Loucy (cell line): ENCODE measurements at regions not wholly inside any gene's neighbourhood (a gene's known extent, or its start where the extent isn't known, plus 50 kb on each side); places are given as distances from the start of the nearest gene placed in this dataset.

ENCODE experiments used
- H2AFZ ChIP-seq: fragments of 200-600 bp; sonication (generic); 2 replicates; pipeline ENCODE4 v1.6.0; 2016; ENCODE audit warnings: antibody characterized with exemption, mild to moderate bottlenecking, low read length, moderate library complexity
- H3F3A ChIP-seq: fragments of 200-600 bp; 2 replicates; pipeline ENCODE4 v1.6.0; 2016; ENCODE audit warnings: antibody characterized with exemption, low read depth, mild to moderate bottlenecking
- H3K27me3 ChIP-seq: fragments of 200-600 bp; sonication (generic); 2 replicates; pipeline ENCODE4 v1.6.1; 2014; ENCODE audit warnings: low read length, mild to moderate bottlenecking; ENCODE audit not compliant: insufficient read depth, poor library complexity, severe bottlenecking
- H3K36me3 ChIP-seq: fragments of 200-600 bp; sonication (generic); 2 replicates; pipeline ENCODE4 v1.6.1; 2016; ENCODE audit warnings: low read length; ENCODE audit not compliant: insufficient read depth
- H3K4me1 ChIP-seq: fragments of 200-600 bp; sonication (generic); 2 replicates; pipeline ENCODE4 v1.5.1; 2014; ENCODE audit warnings: low read length, mild to moderate bottlenecking; ENCODE audit not compliant: insufficient read depth, poor library complexity, severe bottlenecking
- H3K4me2 ChIP-seq: fragments of 200-600 bp; sonication (generic); 2 replicates; pipeline ENCODE4 v1.6.0; 2014; ENCODE audit warnings: antibody characterized with exemption, low read length, low read depth, mild to moderate bottlenecking; ENCODE audit not compliant: poor library complexity, severe bottlenecking
- H3K4me3 ChIP-seq: fragments of 200-600 bp; sonication (generic); 2 replicates; pipeline ENCODE4 v1.5.1; 2014; ENCODE audit warnings: low read length, mild to moderate bottlenecking, mixed read lengths; ENCODE audit not compliant: poor library complexity, severe bottlenecking
- H3K79me2 ChIP-seq: fragments of 200-600 bp; sonication (generic); 2 replicates; pipeline ENCODE4 v1.6.1; 2014; ENCODE audit warnings: low read length; ENCODE audit not compliant: insufficient read depth
- H3K9ac ChIP-seq: fragments of 200-600 bp; sonication (generic); 2 replicates; pipeline ENCODE4 v1.6.0; 2014; ENCODE audit warnings: mild to moderate bottlenecking, low read depth, low read length, moderate library complexity; ENCODE audit not compliant: poor library complexity, severe bottlenecking
- H3K9me2 ChIP-seq: fragments of 200-600 bp; sonication (generic); replicated peaks from 2 replicates; pipeline ENCODE4 v1.6.1; 2016; ENCODE audit warnings: low read depth, low read length, mixed read lengths
- H3K9me3 ChIP-seq: fragments of 200-600 bp; sonication (generic); 2 replicates; pipeline ENCODE4 v1.6.1; 2014; ENCODE audit warnings: mild to moderate bottlenecking, antibody characterized with exemption, low read length, low read depth; ENCODE audit not compliant: insufficient read depth
- H4K20me1 ChIP-seq: fragments of 200-600 bp; sonication (generic); 2 replicates; pipeline ENCODE4 v1.6.0; 2014; ENCODE audit warnings: antibody characterized with exemption, low read length, mild to moderate bottlenecking; ENCODE audit not compliant: insufficient read depth, poor library complexity, severe bottlenecking
- EZH2phosphoT487 ChIP-seq: fragments of 200-600 bp; IDR thresholded peaks from 2 replicates; pipeline ENCODE4 v1.6.1; 2018; ENCODE audit warnings: antibody characterized with exemption, mild to moderate bottlenecking, moderate library complexity, borderline replicate concordance
- TF ChIP-seq, protein P1 (sequence below): fragments of 200-600 bp; sonication (generic); conservative IDR thresholded peaks from 2 replicates; pipeline ENCODE4 v1.5.1; 2014; ENCODE audit warnings: mild to moderate bottlenecking, antibody characterized with exemption, low read length

DNA sequence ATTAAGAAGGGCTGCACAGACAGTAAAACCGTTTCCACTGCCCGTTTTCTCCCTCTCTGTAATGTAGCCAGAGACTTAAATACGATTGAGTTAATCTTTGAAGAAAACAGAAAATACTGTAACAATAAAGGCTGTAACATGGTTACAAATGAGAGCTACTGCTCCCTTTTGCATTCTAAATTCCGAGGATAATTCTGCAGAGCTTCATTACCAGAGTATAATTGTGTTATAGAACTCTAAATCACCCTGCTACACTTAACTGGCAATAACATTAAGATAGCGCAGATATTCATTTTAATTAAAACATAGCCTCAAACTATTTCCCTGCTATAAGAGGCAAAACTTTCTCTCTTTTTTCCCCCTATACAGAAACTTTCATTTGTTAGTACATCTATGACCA lies 283.7 kb upstream of the BRINP1 start:
- Histone ChIP-seq H3K4me1 (no peaks in the 10 kb centered on the region), H2AFZ (no peak overlapping the region), H3K9me2 (no peaks in the 10 kb centered on the region), H3K9me3 (no peaks in the 10 kb centered on the region; the same call in 1 of the 2 replicates), H3K79me2 (no peaks in the 10 kb centered on the region), H3K36me3 (no peaks in the 10 kb centered on the region), H3F3A (no peaks in the 10 kb centered on the region), H3K4me2 (no peak overlapping the region), H3K4me3 (no peak overlapping the region), H4K20me1 (no peaks in the 10 kb centered on the region), H3K9ac (no peak overlapping the region), H3K27me3 (no peaks in the 10 kb centered on the region)
- TF ChIP-seq, protein P1, sequence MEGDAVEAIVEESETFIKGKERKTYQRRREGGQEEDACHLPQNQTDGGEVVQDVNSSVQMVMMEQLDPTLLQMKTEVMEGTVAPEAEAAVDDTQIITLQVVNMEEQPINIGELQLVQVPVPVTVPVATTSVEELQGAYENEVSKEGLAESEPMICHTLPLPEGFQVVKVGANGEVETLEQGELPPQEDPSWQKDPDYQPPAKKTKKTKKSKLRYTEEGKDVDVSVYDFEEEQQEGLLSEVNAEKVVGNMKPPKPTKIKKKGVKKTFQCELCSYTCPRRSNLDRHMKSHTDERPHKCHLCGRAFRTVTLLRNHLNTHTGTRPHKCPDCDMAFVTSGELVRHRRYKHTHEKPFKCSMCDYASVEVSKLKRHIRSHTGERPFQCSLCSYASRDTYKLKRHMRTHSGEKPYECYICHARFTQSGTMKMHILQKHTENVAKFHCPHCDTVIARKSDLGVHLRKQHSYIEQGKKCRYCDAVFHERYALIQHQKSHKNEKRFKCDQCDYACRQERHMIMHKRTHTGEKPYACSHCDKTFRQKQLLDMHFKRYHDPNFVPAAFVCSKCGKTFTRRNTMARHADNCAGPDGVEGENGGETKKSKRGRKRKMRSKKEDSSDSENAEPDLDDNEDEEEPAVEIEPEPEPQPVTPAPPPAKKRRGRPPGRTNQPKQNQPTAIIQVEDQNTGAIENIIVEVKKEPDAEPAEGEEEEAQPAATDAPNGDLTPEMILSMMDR, result no peak

DNA sequence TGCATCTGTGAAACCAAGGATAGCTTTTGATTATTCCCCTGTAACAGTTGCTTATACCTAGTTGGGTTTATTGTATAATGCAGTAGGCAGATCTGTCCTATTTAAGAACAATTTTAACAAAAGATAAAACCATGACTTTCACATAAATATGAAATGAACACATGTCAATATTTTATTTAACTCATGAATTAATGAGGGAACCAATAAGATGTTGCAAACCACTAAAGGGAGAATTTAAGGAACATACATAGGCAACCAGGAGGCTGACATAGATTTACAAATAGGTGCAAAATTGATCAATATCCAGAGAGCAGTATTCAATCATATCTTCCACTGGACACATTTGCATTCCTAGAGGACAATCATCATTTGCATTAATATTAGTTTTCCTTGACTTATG lies 280.0 kb upstream of the BRINP1 start:
- no peaks in the 10 kb centered on the region for H3K4me1 ChIP-seq
- no peaks in the 10 kb centered on the region; the same call in 1 of the 2 replicates for H3K9me3 ChIP-seq
- H3K4me2 ChIP-seq, result no peak overlapping the region
- no peak overlapping the region for H3K9ac ChIP-seq
- H3F3A ChIP-seq, result no peaks in the 10 kb centered on the region
- no peak overlapping the region for H2AFZ ChIP-seq
- no peaks in the 10 kb centered on the region for H3K9me2 ChIP-seq
- H3K4me3 ChIP-seq, result no peak overlapping the region
- no peaks in the 10 kb centered on the region for H3K36me3 ChIP-seq
- no peak for TF ChIP-seq EZH2phosphoT487
- TF ChIP-seq, protein P1, result no peak
- H3K79me2 ChIP-seq, result no peaks in the 10 kb centered on the region
- H4K20me1 ChIP-seq, result no peaks in the 10 kb centered on the region
- H3K27me3 ChIP-seq, result no peaks in the 10 kb centered on the region

DNA sequence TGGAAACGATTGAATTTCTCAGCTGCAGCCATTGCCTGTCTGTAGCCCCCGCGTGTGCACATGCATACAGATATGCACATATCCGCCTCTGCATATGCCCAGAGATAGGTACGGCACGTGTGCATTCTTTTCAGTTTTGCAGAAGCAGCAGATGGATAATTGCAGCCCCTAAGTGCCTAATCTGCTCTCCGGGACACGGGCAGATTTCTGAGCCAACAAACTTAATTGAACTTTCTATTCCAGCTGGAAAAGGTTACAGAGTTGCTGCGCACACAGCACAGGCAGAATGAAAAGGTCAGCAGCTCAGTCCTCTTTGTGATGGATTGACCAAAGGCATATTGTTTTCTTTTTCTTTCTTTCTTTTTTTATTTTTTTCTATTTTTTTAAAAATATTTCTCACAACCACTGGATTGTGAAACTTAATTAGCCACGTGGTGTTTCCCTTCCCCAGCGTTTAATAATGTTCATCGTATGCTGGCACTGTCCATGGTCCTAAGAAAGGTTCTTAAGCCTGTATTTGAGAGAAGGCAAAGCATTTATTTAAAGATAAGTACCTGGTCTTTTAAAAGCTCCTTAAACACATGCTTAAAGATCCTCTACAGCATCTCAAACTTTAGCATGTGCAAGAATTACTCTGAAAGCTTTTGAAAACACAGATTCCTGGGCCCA lies 270.2 kb upstream of the BRINP1 start:
- H3K4me1 ChIP-seq, result no peaks in the 10 kb centered on the region
- H4K20me1 ChIP-seq, result no peaks in the 10 kb centered on the region
- H3K9me2 ChIP-seq, result no peaks in the 10 kb centered on the region
- H3K9ac ChIP-seq, result no peak overlapping the region
- H3K4me3 ChIP-seq, result no peak overlapping the region
- no peaks in the 10 kb centered on the region for H3K9me3 ChIP-seq
- no peaks in the 10 kb centered on the region for H3K27me3 ChIP-seq
- no peaks in the 10 kb centered on the region for H3K36me3 ChIP-seq
- no peak overlapping the region for H2AFZ ChIP-seq
- H3K79me2 ChIP-seq, result no peaks in the 10 kb centered on the region
- no peaks in the 10 kb centered on the region for H3F3A ChIP-seq
- no peak overlapping the region for H3K4me2 ChIP-seq
- no peak for TF ChIP-seq EZH2phosphoT487
- TF ChIP-seq, protein P1, result no peak
